Activated CD4-positive, alpha-beta T cell treated with anti-CD3 and anti-CD28 coated beads, Interleukin-2, amount 50 U/mL, for 4 hours (primary cell): ENCODE measurements at regions not wholly inside any gene's neighbourhood (a gene's known extent, or its start where the extent isn't known, plus 50 kb on each side); places are given as distances from the start of the nearest gene placed in this dataset.
"Not testable (repeated sequence)": the region's sequence is repeated elsewhere in the genome, so short reads cannot be mapped to it uniquely, and the experiment has no call there.

Experiments
- DNase-seq, 2 experiments: peaks; one replicate each; pipeline ENCODE4 v3.0.0-alpha.2; 2020

DNA sequence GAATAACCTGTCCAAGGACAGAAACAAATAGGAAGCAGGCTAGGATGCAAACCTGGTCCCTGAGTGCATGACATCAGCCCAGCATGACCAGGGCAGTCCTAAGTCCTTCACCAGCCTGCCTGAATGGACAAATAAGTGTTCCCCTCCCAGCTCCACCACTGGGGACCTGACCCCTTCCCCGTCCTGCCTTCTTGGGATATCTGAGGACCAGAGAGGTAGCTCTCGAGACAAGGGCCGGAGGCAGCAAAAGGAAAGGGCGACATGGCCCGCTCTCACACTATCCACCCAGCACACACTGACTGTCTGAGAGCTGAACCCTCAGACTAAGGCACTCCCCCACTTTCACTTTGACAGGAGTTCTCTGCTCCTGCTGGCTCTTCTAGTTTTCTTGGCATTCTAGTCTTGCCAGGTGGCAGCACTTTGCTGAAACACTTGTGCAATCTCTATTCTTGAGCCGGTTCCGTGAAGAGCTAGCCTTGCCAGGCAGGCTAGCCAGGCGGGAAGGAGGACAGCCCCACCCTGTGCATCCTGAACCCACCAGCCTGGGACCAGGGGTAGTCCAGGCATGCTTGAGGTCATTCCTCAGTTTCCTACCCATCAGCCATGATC lies 251.1 kb upstream of the RAB4A start:
- no peak for DNase-seq

DNA sequence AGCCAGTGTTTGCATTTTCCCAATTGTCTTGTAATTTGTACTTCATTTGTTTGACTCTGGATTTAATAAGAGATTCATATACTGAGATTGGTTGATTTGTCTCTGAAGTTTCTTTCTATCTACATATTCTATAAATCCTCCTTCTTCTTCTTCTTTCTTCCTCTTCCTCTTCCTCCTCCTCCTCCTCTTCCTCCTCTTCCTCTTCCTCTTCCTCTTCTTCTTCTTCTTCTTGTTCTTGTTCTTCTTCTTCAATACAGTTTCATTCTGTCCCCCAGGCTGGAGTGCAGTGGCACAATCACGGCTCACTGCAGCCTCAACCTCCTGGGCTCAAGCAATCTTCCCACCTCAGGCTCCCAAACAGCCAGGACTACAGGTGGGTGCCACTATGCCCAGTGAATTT lies 249.9 kb upstream of the RAB4A start:
- DNase-seq: not testable (repeated sequence)

DNA sequence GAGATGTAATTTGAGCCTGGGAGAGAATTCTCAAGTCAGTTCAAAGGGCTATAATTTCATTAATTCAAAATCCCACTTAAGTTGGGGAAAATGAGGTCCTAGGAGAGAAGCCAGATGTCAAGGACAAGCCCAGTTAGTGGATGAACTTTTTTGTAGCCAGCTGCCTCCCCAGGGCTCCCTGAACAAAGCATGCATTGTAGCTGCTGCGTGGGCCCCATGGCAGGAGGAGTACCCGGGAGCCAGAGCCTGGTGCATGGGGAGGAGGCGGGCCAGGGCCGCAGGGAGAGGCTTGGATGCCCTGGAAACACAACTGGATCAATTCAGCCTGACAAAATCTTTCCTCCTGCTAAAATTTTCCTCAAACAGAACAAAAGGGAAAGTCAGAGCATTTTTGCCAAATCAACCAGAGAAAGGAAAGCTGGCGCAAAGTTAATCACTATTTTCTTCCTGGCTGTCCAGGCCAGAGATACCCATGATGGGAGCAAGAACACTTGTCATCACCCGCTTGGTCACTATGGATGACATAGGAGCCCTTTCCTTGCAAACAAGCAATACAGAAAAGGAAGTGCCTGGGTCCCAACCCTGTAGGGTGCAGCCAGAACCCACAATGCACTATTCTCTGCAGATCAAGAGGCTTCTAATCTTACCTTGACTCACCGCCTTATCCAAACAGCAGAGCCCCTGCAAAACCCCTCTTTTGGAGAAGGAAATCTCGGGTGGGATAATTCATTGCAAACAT lies 248.1 kb upstream of the RAB4A start:
- no peak for DNase-seq

GRCh38 chr1:229023651-229024300 lies 247.1 kb upstream of the RAB4A start:
- DNase-seq: no peak

DNA sequence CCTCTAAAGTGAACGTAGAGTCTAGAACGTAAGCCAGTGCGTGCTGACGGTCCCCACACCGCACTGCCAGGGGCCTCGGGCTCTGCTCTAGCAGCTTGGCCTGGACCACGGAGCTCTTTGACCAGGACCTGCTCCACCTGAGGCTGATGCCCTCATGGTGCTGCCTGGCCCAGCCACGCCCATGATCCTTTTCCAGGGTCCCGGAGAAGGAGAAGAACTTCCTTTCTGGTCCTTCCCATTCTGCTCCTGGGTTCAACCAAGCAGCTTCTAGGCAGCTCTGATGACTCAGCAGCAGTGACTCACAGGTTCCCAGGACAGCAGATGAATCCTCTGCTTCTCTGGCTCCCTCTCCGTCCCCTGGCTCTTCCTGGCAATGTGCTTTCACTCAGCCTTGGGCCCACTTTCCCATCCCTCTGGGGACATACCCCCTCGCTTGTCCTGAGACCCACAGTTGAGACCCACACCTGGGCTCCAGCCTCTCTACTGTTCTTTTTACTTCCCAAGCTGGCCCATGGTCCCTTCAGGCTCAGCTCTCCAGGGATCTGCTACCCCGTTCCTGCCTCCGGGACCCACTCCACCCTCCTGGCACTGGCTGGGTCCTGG lies 246.3 kb upstream of the RAB4A start:
- DNase-seq: no peak

GRCh38 chr1:229025576-229025975 lies 245.3 kb upstream of the RAB4A start:
- no peak for DNase-seq

- DNase-seq: no peak
Measured at GRCh38 chr1:229027158-229027557, 243.8 kb upstream of the RAB4A start.

- DNase-seq: peak in 1 of 2 experiments; percentile 16
Measured at GRCh38 chr1:229027622-229028182, 243.2 kb upstream of the RAB4A start.

DNA sequence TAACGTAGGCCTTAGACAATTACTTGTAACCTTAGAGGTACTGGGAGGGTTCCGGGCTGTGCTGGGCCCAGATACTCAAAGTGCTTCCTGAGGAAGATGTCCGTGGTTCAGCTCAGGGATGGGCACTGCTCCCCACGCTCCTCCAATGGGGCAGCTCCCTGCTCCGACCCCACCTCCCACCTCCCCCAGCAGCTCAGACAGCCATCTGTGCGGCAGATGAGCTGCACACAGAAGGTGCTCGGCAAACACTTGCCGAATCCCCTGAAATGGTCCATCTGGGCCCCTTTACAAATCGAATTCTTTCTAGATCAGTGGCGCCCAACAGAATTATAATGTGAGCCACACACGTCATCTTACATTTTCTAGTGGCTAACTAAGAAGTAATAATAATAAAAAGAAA lies 242.4 kb upstream of the RAB4A start:
- DNase-seq: no peak

DNA sequence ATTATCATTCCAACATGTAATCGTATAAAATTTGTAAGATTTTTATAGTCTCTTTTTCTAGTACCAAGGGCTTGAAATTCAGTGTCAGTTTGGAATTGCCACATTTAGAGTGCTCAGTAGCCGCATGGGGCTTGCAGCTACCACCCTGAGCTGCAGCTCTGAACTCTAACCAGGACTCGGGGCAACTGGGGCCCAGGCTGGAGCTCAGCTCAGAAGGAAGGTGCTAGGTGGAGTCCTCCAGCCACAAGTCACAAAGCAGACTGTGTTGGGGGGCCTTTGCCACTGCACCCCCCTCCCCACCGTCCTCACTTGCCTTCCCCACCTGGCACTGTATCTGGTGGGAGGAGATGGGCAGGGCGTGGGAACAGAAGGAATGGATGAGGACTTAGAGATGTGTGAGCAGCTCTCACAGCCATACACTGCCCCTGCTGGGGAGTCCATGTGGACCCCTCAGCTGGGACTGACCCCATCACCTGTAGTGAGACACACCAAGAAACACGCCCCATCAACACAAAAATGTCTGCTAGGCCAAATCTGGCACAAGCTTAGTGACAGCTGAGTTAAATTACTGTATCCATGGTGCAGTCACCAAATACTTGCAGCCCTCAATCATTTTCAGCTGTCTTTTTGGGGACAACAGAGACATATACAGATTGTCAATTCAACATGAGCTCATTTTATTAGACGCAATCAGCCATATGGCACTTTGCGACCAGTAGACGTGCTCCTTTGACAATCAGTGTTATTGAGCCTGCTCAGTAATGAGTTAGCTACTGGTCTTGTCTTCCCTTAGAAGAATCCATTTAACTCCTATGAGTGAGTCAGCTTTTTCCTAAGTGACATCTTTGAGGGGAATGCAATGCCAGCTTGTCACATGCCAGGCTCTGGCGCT lies 241.7 kb upstream of the RAB4A start:
- no peak for DNase-seq

- no peak for DNase-seq
Measured at GRCh38 chr1:229029879-229030235, 241.1 kb upstream of the RAB4A start.

DNA sequence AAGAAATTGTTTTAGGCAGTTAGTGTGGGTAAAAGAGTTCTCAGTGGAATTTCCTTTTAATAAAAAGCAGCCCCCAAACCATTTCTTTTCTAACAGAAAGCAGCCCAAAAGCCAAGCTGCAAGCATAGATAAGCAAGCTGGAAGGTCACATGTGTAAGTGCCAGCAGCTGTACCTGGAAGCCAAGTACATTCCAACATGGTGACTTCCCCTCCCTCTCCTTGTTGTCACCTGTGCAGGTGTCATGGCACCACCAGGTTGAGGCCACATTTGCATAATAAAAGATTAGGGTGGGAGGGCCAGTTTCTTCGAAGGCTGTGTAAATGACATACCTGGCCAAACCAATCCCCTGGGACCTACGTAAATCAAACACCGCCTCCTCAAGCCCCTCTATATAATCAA lies 240.3 kb upstream of the RAB4A start:
- DNase-seq: no peak

DNA sequence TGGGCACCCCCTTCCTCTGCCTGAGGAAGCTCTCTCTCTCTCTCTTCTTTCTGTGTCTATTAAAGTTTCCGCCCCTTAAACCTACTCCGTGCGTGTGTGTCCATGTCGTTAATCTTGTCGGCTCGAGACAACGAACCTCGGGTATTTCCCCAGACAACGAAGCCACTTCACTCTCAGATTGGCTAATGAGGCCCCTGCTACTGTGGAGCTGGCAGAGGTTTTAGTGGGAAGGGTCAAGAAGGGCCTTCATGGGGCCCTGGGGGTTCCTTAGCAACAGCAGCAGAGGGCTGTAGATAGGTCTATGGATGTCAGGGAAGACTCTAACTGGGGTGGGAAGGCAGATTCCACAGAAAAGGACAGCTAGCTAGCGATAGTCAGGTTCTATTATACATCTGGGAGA lies 239.8 kb upstream of the RAB4A start:
- DNase-seq: no peak

DNA sequence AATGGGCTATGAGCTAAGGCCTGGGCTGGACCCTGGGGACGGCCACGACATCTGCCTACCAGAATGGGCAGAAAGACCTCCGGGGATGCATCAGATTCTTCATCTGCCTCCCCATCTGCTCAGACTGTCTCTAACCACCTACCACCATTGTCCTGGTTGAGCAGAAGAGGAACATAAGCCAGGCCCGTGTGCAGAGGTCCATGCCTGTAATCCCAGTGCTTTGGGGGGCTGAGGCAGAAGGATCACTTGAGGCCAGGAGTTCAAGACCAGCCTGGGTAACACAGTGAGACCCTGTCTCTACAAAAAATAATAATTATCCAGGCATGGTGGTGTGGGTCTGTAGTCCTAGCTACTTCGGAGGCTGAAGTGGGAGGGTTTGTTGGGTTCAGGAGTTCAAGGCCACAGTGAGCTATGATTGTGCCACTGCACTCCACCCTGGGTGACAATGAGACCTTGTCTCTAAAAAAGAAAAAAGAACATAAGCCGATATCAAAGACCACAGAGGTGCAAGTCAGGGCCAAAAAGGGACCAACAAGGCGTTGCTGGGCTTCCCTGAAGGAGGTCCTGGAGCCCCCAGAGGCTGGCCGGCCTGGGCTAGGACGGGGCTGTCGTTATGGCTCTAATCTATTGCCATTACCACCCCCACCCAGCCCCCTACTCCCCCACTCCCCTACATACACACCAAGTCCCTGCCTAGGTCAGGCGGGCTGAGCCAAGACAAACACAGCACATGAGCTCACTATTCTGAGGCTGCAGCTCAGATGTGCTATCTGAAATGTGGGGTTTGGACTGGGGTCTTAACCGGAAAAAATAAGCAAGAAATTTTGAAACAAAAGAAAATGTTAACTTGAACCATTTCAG lies 239.2 kb upstream of the RAB4A start:
- no peak for DNase-seq

DNA sequence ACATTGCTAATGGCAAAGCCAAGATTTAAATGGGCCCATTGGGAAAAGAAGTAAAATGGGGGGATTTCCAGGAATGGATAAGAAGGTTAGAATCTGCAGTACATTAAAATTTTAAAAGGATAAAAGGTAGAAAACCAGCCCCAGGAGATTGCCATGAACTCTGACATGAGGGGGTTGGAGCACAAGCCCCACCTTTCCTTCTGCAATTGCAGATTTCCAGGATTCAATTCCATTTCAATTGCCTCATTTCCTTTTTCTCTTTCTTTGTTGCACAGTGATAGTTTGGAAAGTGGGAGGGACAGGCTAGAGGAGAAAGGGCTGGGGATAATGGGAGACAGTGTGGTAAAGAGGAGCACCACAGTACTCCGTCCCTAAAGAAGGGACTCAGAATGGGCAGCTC lies 238.5 kb upstream of the RAB4A start:
- no peak for DNase-seq

- no peak for DNase-seq
Measured at GRCh38 chr1:229033480-229033879, 237.4 kb upstream of the RAB4A start.

DNA sequence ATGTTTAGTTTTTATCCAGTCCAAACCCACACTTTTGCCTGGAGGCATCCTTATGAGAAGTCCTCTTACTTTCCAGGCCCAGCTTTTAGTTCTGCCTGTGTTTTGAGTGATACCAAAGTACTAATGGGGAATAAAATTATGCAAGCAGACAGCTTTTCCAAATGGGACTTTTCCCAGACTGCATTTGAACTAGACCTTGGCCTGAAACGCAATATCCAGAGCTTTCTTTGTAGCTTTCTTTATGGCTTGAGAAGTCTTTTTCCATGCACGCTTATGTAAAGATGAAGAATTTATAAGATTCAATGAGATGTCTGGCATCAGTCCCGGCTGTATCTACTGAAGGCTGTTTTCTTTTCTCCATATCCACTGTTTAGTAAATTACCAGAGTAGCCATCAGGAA lies 236.6 kb upstream of the RAB4A start:
- no peak for DNase-seq

- DNase-seq: no peak
Measured at GRCh38 chr1:229035054-229035747, 235.7 kb upstream of the RAB4A start.

DNA sequence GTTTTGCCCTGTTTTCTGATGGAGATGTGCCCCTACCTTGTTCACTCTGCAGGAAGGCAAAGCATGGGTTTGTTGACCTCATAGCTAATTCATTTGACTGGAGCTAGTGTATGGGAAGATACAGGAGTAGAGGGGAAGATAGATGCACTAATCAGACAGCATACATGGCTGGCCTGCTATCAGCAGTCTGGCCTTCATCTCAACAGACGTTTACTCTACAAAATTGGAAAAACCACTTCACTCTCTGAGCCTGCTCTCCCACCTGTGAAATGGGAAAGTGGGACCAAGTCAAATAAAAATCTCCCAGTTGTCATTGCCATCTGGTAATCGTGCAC lies 235.2 kb upstream of the RAB4A start:
- no peak for DNase-seq

DNA sequence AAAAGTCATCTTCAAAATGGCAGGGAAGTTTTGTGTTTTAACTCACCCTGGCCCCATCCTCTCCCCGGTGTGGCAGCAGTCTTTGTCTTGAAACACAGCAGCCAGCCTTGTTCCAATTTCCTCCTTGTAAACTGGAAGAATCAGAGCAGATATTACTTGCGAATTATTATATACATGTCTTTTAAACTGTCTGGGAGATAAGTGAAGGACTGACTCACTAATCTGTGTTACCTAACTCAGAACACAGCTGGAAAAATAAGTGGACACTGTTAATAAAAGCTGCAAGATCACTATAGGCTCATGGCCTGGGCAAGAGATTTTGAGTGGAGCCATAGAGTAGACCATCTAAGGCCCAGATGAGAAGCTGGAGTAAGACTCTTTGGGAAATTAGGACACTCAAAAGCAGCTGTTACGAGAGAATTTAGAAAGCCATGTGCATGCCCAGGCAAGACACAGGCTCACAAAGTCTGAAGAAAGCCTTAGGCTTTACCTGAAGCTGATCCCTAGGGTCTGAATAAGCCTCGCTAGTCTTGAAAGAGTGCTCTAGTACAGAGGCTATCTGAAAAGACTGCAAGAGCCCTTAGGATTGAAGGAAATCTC lies 233.0 kb upstream of the RAB4A start:
- DNase-seq: no peak
